Kidney capillary endothelial cell (primary cell): ENCODE measurements at regions not wholly inside any gene's neighbourhood (a gene's known extent, or its start where the extent isn't known, plus 50 kb on each side); places are given as distances from the start of the nearest gene placed in this dataset.
"Not testable (repeated sequence)": the region's sequence is repeated elsewhere in the genome, so short reads cannot be mapped to it uniquely, and the experiment has no call there.

Experiments
- DNase-seq: peaks from one replicate; pipeline ENCODE4 v3.0.0-alpha.2; 2018; ENCODE audit warnings: low spot score

- no peak for DNase-seq
Measured at GRCh38 chr2:175872721-175873120, 129.3 kb downstream of the LNPK start.

DNA sequence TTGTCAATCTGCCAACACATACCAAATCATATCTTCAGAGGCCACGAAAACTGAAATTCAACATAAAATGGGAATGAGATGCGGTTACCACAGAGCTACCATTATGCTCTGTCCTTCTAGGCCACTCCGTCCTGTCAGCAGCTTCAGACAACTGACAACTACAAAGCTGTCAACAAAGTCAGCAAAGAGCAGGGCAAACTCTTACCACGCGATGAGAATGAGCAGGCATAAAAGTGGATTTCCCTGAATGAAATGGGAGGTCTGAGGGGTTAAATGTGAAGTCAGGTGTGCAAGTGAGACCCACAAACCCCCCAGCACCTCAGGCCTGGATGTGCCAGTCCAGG, 130.1 kb downstream of the LNPK start:
- no peak for DNase-seq

GRCh38 chr2:175871331-175872004, 130.6 kb downstream of the LNPK start:
- DNase-seq: no peak

DNA sequence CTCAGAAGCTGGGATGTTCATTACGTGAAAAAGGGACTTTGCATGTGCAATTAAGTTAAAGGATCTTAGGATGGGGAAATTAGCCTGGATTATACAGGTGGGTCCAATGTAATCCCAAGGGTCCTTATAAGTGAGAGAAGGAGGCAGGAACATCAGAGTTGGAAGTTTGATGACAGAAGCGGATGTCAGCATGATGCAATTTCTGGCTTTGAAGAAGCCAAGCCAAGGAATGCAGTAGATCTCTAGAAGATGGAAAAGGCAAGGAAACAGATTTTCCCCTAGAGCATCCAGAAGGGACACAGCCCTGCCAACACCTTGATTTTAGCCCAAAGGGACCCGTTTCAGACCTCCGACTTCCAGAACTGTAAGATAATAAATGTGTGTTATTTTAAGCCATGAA, 136.4 kb downstream of the LNPK start:
- no peak for DNase-seq

- DNase-seq: no peak
Measured at GRCh38 chr2:175864137-175864850, 137.8 kb downstream of the LNPK start.

- DNase-seq: no peak
Measured at GRCh38 chr2:175861958-175862357, 140.1 kb downstream of the LNPK start.

DNA sequence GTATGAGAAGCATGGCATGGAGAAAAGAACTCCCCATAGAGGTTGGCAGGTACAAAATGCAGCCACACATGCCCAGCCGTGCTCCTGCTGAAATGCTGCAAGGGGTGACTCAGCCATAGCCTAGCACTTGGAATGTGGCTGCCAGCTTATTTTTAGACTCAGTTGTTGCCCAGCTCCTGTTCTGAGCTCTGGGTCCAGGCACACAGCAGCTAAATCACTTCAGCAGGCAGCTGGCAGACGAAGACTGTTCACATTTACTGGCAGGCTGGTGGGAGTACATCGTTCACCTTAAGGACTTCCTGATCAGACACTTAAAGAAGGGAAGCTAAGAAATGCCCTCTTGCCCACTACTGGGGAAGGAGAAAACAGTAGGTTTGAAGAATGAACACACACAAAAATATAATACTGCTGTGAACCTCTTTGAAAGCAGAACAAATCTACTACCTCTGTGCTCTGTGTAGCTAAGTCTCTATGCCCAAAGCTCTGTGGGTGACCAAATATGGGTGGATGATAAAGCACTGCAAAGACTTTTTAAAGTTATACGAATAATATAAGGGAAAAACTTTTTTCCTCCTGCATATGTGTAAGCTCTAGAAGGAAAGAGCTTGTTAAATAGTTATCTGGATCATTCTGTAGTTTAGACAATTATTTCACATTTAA, 146.1 kb downstream of the LNPK start:
- no peak for DNase-seq

GRCh38 chr2:175855236-175855635, 146.8 kb downstream of the LNPK start:
- no peak for DNase-seq

- no peak for DNase-seq
Measured at GRCh38 chr2:175854665-175855064, 147.4 kb downstream of the LNPK start.

- DNase-seq: no peak
Measured at GRCh38 chr2:175854129-175854528, 147.9 kb downstream of the LNPK start.

DNA sequence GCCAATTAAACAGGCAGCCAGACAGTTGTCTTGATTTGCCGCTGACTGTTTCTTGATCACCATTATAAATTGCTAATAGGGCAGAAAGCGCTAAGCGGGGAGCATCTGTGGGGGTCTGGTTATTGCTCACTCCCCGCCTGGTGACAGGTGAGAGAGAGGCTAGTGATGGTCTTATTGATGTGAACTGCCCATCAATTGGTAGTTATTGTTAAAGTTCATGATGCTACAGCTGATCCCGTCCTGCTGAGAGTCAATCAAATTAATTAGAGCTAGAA, 148.5 kb downstream of the LNPK start:
- DNase-seq: no peak

- no peak for DNase-seq
Measured at GRCh38 chr2:175852879-175853615, 149.0 kb downstream of the LNPK start.

- no peak for DNase-seq
Measured at GRCh38 chr2:175847128-175847527, 154.9 kb downstream of the LNPK start.

- peak; percentile 60 for DNase-seq
Measured at GRCh38 chr2:175844169-175844568, 157.9 kb downstream of the LNPK start.

DNA sequence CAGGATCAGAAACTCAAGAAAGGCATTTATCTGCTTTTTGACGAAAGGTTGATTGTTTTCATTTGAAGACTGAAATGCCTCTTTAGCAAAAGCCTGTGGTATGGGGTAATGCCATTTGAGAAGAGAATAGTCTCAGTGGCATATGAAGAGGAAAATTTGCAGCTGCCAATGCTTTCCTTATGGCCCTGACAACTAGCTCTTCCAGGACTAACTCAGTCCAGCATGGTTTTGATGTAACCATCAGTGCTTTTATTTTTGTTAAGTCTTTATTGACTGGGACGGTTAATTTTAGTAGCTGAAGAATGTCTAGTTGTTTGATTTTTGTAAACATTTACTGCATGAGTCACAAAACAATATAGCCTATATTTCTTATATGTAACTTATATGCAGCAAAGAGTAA, 158.4 kb downstream of the LNPK start:
- DNase-seq: no peak

GRCh38 chr2:175842996-175843395, 159.1 kb downstream of the LNPK start:
- no peak for DNase-seq

DNA sequence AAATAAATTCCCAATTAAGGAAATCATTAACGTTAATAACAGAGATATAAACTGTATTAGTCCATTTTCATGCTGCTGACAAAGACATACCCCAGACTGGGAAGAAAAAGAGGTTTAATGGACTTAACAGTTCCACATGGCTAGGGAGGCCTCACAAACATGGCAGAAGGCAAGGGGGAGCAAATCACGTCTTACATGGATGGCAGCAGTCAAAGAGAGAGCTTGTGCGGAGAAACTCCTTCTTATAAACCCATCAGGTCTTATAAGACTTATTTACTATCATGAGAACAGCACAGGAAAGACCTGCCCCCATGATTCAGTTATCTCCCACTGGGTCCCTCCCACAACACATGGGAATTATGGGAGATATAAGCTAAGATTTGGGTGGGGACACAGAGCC, 161.3 kb downstream of the LNPK start:
- not testable (repeated sequence) for DNase-seq

DNA sequence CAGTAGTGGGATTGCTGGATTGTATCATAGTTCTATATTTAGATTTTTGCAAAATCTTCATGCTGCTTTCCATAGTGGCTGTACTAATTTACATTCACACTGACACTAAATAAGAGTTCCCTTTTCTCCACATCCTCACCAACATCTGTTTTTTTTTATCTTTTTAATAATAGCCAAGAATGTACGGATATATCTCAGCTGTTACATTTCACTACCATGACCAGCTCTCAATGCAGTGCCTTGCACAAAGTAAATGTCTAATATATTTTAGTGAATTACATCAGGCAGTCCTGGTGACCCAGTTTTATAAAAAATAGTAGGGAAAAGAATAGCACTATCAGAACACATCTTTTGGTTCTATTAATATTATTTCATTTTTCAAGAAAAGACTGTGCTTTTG, 161.8 kb downstream of the LNPK start:
- DNase-seq: no peak

DNA sequence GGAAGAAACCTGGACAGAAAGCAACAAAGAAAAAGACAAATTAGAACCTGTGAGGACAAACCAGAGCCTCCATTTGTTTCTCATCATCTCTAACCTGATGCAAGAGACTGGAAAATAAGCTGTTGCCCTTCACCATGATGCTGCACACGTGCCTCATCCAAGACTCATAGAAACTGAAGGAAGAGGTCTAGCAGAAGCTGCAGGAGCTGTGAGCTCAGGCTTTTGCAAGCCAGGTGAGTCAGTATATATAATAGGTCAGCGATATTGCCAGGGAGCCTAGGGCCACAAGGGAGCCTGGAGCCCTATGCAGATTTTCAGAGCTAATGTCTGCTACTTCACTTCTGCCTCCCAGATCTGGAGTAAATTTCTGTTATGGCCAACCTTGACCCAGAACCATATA, 163.1 kb downstream of the LNPK start:
- DNase-seq: no peak

- peak; percentile 34 for DNase-seq
Measured at GRCh38 chr2:175837046-175837445, 165.0 kb downstream of the LNPK start.

GRCh38 chr2:175836361-175836760, 165.7 kb downstream of the LNPK start:
- no peak for DNase-seq

- no peak for DNase-seq
Measured at GRCh38 chr2:175834477-175834876, 167.6 kb downstream of the LNPK start.

- no peak for DNase-seq
Measured at GRCh38 chr2:175832866-175833265, 169.2 kb downstream of the LNPK start.
